ENCODE measurements at regions not wholly inside any gene's neighbourhood (a gene's known extent, or its start where the extent isn't known, plus 50 kb on each side); places are given as distances from the start of the nearest gene placed in this dataset.

DNA sequence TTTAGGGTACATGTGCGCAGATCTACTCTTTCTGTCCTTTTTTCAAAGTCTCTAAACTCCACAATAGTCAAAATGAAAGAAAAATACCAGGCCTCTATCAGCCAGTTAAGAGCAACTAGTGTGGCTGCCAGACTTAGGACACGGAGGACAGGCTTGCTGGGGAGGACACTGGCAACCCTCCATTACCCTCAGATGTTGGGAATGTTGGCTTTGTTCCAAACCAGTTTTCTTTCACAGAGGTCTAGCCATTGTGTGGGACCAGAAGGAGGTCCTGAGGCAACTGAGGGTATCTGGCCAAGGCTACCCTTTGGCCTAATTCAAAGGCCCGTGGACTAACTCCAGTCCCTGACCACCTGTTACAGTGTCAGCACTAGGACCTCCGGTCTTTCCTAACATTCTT, 51.2 kb upstream of the MED9 start:
- TF ChIP-seq, protein P1, sequence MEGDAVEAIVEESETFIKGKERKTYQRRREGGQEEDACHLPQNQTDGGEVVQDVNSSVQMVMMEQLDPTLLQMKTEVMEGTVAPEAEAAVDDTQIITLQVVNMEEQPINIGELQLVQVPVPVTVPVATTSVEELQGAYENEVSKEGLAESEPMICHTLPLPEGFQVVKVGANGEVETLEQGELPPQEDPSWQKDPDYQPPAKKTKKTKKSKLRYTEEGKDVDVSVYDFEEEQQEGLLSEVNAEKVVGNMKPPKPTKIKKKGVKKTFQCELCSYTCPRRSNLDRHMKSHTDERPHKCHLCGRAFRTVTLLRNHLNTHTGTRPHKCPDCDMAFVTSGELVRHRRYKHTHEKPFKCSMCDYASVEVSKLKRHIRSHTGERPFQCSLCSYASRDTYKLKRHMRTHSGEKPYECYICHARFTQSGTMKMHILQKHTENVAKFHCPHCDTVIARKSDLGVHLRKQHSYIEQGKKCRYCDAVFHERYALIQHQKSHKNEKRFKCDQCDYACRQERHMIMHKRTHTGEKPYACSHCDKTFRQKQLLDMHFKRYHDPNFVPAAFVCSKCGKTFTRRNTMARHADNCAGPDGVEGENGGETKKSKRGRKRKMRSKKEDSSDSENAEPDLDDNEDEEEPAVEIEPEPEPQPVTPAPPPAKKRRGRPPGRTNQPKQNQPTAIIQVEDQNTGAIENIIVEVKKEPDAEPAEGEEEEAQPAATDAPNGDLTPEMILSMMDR (IDR thresholded peaks at IDR 0.05) = no peak
- TF ChIP-seq POLR2A (IDR thresholded peaks at IDR 0.05) = no peak
